GM18858 (cell line): ENCODE measurements at regions not wholly inside any gene's neighbourhood (a gene's known extent, or its start where the extent isn't known, plus 50 kb on each side); places are given as distances from the start of the nearest gene placed in this dataset.
"Not testable (repeated sequence)": the region's sequence is repeated elsewhere in the genome, so short reads cannot be mapped to it uniquely, and the experiment has no call there.

Source experiments
- ATAC-seq: cut with Tn5 transposase; IDR thresholded peaks from one replicate; pipeline ENCODE4 v1.9.1; 2021; ENCODE audit not compliant: unreplicated experiment

- ATAC-seq: no peak
These were observed 1362.2 kb downstream of the OLFM4 start for GRCh38 chr13:54390841-54391240.

- no peak for ATAC-seq
These were observed 1365.6 kb downstream of the OLFM4 start for GRCh38 chr13:54394085-54394700.

GRCh38 chr13:54394908-54395307 is 1366.3 kb downstream of the OLFM4 start:
- ATAC-seq: no peak

GRCh38 chr13:54402495-54402894 is 1373.9 kb downstream of the OLFM4 start:
- ATAC-seq: no peak

GRCh38 chr13:54415753-54416366 is 1387.2 kb downstream of the OLFM4 start:
- ATAC-seq: no peak

- not testable (repeated sequence) for ATAC-seq
These were observed 1394.3 kb downstream of the OLFM4 start for GRCh38 chr13:54422946-54423345.

- ATAC-seq: no peak
These were observed 1395.7 kb downstream of the OLFM4 start for GRCh38 chr13:54424344-54424743.

GRCh38 chr13:54433493-54434206 is 1405.0 kb downstream of the OLFM4 start:
- no peak for ATAC-seq

- not testable (repeated sequence) for ATAC-seq
These were observed 1412.3 kb downstream of the OLFM4 start for GRCh38 chr13:54440853-54441400.

GRCh38 chr13:54445453-54445852 is 1416.8 kb downstream of the OLFM4 start:
- ATAC-seq: no peak

GRCh38 chr13:54445865-54446264 is 1417.3 kb downstream of the OLFM4 start:
- ATAC-seq: no peak

GRCh38 chr13:54449922-54450321 is 1421.3 kb downstream of the OLFM4 start:
- no peak for ATAC-seq

- no peak for ATAC-seq
These were observed 1455.6 kb downstream of the OLFM4 start for GRCh38 chr13:54484166-54484565.

- no peak for ATAC-seq
These were observed 1458.0 kb downstream of the OLFM4 start for GRCh38 chr13:54486421-54487166.

- ATAC-seq: no peak
These were observed 1460.7 kb downstream of the OLFM4 start for GRCh38 chr13:54489359-54489758.

- ATAC-seq: no peak
These were observed 1464.4 kb downstream of the OLFM4 start for GRCh38 chr13:54492995-54493394.

- no peak for ATAC-seq
These were observed 1482.8 kb downstream of the OLFM4 start for GRCh38 chr13:54511366-54511765.

GRCh38 chr13:54513254-54513653 is 1484.6 kb downstream of the OLFM4 start:
- no peak for ATAC-seq

GRCh38 chr13:54536112-54536511 is 1507.5 kb downstream of the OLFM4 start:
- no peak for ATAC-seq

GRCh38 chr13:54563286-54563685 is 1534.7 kb downstream of the OLFM4 start:
- ATAC-seq: no peak

- not testable (repeated sequence) for ATAC-seq
These were observed 1543.4 kb downstream of the OLFM4 start for GRCh38 chr13:54572037-54572436.
